Occipital lobe (tissue), 1 donor: ENCODE measurements at regions not wholly inside any gene's neighbourhood (a gene's known extent, or its start where the extent isn't known, plus 50 kb on each side); places are given as distances from the start of the nearest gene placed in this dataset.

ENCODE experiments used
- DNase-seq: peaks from one replicate; lab custom pipeline; 2025; lab: John Stamatoyannopoulos, UW

DNA sequence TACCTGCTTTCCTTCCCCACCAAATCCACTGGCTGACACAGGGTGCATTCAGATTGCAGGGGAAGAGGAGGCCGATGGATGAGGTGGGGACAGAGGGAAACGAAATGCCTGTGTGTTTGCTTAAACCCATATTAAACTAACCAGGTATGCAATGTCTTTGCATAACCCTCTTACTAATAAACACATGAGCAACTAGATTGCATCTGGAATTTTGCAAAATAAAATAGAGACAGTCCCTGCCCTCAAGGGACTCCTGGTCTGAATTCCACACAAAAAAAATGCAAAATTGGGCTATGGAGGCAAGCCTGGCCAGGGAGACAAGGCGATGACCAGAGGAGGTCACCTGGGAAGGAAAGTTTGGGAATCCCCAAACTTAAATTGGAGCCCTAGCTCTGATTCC is 202.9 kb downstream of the ACTL7B start:
- DNase-seq: no peak

DNA sequence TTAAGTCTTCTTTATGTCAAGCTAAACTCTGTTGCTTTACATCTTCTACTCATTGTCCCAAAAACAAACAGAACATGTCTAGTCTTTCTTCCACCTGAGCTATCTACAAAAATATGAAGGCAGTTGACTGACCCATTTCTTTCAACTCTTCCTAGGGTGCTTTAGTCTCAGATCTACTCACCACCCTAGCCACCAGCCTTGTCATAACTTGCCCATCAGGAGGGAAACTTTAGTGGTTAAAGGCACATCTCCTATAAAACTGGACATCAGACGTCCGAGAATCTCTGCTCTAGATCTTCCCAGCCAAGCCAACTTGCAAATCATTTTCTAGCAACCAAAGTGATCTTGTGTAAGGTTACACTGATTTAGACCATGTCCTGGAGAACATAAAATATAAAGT is 205.0 kb downstream of the ACTL7B start:
- DNase-seq: no peak

DNA sequence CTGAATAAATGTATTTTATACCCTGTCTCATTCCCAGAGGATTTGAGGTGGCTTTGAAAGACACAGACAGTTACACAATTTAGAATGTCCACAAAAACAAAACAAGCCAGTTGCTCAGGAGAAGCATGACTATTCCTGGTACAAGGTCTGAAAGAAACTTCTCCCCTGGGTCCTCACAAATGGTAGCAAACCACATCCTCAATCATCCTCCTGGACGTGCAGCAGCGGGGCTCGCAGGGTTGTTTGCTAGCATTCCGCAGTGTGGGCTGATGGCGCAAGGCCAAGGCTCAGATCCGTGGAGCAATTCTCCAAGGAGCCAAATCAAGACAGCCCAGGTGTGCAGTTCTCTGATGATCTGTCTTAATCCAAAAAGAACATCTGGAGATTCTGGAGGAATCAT is 210.3 kb downstream of the ACTL7B start:
- no peak for DNase-seq

DNA sequence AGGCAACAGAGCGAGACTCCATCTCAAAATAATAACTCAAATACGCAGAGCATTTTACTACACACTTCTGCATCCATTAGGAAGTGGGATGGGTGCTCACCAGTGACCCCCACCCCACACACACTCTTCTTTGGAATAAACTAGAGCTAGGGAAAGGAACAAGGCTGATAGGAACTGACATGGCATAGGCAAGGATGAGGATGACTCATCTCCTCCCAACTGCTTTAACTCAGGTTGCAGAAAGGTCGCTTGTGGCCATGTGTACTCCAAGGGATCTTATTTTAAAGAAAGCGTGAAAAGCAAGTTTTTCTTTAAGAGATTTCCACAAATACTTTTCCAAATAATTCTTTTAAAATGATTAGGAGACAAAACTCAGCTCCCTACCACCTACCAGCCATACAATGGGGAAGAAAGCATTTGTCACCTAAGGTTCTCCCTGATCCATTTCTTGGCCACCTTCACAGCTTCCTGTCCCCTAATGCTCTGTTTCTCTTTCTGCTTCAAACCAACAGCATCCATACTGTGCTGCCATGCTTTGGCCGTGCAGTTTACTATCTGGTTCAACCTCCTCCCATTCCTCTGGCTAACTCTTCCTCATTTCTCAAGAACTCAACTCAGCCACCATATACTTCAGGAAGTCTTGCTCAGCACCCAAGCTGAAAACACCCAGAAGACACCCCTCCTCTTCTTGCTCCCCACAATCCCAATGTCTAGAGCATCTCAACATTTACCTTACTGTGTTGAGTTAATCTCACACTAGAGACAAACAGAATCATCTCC is 211.9 kb downstream of the ACTL7B start:
- no peak for DNase-seq

DNA sequence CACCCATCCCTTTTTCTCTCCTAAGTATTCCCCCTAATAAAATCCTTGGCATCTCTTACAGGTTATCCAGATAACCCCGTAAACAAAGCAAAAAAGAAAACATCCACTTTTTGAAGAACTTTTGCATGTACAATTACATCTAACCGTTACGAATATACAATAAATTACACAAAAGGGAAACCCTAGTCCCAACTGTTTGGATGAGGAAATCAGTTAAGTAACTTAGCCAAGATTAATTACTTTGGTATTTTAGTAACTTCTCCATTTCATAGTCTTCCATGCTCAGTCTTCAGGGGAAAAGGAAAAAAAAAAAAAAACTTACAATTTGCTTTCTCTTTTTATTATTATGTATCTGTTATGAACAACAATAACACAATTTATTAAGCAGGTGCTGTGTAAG is 212.9 kb downstream of the ACTL7B start:
- no peak for DNase-seq

DNA sequence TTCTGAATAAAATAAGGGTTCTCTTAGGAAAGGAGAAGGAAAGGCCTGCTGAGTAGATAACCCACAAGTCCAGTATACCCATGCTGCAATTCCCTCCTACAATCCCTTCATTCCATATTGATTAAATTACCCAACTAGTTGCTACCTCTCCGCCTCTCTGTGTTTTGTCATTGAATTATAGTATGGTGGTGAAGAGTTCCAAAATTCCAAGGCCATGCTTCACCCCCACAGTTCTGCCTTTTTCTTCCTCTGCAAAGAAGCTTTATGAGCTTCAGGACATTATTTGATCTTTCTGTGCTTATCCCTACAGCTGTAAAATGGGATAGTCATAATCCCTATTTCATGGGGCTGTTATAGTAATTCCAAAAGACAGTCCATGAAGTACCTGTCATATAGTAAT is 215.6 kb downstream of the ACTL7B start:
- no peak for DNase-seq

DNA sequence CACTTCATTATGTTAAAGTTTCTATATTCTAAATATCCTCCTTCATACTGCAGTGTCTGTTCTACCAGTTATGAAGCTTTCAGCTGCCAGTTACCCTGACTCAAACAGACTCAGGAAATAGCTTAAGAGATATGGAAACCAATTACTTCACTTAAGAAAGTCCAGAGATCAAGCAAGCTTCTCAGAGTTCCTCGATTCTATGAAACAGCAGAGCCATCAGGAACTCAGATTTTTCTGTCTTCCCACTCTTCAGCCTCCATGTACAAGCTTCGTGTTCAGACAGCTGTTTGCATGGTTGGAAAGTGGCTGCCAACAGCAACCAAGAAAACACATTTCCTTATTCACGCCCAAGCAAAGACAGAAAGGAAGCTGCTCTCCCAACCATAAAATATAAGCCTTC is 216.1 kb downstream of the ACTL7B start:
- DNase-seq: no peak

DNA sequence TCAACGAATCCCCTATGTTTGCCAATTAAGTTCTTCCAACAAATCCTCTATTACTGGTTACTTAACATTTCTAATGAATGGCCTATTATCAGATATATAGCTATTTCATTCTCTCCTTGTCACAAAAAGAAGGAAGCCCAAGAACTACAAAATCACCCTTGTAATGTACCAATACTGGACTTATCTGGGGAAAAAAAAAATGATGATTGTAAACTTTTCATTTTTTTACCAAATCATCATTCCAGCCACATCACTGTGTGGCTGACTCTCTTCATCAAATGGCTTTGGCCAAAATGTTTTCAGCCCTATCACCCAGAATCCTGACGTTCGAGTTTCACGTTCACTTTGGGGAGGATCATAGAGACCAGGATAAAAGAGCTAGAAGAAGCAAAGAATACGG is 216.7 kb downstream of the ACTL7B start:
- DNase-seq: no peak

DNA sequence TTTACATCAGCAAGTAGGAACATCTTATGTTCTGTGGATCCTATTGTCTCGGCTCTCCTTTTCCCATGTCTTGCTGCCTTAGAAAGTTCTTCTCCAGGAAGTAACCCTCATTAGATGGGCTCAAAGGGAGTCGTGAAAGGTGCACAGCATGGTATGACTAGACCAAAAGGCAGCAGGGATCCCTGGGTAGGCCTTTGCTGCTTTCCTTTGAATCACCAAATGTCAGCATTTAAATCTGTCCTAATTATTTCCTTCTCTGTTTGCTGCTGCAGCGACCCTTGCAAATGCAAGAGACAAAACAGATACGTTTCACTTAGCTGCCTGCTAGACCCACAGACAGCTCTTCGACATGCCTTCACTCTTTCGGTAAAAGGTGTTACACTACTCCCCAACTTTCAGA is 218.4 kb downstream of the ACTL7B start:
- no peak for DNase-seq

DNA sequence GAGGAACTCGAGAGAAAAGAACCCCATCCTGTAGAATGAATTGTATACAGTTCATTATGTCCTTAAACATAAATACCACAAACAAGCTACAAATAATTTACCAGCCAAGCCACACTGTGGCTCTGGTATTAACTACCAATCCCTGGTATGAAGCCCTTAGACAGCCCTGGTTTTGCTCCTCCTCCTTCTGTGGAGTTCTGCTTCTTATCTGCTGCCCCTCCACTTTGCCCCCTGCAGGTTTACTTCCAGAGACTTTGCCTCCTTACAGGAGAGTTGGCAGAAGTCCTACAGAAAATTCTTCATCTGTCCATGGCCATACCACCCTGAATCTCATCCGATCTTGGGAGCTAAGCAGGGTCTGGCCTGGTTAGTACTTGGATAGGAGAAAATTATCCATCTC is 219.8 kb downstream of the ACTL7B start:
- no peak for DNase-seq

DNA sequence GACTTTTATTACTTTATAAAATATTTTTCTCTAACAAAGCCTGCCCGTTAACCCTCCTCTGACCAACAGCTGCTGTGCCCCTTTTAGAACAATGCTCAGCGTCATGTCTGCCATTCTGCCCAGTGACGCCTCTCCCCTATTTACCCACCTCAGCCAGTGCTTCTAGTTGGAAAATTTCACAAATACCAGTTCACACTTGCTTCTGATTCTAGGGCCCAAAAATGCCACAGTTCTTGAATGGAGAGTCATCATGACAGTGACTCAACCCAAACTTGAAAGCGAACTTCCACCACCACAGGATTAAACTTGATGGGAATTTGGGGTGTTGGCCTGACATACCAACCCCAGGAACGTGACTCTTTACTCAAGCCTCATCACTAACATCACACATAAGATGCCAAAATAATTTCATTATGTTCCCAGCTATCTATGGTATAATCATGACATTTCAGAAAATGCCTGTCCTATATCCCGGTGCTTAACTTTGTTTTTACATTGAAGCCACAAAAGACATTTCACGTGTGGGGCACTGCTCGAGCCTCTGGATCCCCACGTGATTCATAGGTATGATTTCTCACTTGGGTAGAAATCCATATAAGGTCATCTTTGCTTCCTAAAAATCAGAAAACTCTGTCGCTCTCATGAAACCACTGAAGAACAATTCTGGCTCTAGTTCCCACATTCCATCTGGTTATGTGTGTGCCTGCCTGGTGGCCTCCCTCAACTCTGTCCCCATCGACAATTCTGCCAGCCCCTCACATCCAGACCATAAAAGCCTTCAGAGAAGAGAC is 220.9 kb downstream of the ACTL7B start:
- DNase-seq: no peak

DNA sequence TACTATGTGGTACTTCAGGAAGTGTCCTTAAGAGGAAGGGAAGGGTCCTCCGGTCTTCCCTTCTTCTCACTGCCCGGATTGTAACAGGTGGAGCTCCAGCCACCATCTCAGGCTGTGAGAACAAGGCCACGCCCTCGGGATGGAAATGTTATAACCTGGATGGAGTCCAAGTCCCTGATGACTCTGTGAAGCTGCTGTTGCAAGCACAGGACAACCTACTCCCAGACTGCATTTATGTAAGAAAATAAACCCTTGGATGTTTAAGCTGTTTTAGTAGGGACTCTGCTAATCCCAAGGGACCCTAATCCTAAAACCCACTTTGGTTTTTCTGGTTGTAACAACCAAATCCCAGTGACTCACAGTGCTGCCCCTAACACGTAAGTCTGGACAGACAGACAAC is 221.6 kb downstream of the ACTL7B start:
- DNase-seq: no peak

DNA sequence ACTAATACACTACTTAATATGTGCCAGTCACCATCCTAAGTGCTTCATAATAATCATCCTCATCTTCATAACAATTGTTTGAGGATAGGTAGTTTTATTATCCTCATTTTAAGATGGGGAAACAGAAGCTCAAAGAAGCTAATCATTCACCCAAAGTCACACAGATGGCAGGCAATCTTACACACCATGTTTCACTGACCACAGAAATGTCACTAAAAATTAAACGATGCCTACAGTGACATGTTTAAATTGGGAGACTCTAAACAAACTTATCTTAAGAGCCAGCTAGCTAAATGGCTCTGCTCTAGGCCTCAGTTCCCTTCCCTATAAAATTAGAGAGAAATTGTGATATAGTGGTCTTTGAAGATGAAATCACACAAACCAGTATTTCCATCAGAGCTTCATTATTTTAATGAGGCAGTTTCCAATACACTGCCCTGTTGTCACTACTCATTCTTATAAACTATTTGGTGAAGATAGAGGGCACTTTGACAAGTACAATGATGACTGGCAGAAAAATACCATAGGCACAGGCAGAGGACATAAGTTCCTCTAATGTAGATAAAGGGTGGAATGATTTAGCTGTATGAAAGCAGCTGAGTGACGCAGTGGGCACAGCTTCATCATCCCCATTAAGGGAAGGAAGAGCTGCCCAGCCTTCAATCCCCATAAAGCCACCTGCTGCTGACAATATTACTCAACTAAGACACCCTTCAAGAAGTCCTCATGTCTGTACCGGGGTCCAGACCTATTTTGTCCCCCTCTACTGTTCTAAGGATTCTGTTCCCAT is 224.1 kb downstream of the ACTL7B start:
- no peak for DNase-seq

DNA sequence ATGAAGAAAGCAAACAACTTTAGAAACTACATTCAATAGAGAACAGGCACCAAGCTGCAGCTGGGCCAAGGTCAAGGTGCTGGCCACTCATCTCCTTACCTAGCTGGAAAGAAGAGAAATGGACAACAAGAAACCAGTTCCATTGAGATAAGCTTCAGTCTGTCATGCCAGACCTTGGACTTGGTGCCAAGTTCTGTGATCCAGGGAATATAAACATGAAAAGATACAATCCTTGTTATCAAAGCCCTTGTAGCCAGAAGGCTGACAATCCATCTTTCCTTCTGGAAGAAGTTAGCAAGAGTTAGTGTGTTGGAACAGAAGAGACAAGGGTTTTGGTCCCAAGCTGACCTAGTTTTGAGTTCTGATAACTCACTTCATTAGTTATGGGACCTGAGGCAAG is 227.5 kb downstream of the ACTL7B start:
- no peak for DNase-seq

DNA sequence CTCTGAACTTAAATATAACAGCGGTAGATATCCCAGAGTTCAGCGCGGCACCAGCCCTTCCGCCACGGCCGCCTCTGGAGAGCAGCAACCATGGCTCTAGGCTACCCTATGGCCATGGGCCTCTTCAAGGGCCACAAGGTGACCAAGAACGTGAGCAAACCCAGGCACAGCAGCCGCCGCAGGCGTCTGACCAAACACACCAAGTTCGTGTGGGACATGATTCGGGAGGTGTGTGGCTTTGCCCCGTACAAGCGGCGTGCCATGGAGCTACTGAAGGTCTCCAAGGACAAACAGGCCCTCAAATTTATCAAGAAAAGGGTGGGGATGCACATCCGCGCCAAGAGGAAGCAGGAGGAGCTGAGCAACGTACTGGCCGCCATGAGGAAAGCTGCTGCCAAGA is 229.0 kb downstream of the ACTL7B start:
- no peak for DNase-seq

DNA sequence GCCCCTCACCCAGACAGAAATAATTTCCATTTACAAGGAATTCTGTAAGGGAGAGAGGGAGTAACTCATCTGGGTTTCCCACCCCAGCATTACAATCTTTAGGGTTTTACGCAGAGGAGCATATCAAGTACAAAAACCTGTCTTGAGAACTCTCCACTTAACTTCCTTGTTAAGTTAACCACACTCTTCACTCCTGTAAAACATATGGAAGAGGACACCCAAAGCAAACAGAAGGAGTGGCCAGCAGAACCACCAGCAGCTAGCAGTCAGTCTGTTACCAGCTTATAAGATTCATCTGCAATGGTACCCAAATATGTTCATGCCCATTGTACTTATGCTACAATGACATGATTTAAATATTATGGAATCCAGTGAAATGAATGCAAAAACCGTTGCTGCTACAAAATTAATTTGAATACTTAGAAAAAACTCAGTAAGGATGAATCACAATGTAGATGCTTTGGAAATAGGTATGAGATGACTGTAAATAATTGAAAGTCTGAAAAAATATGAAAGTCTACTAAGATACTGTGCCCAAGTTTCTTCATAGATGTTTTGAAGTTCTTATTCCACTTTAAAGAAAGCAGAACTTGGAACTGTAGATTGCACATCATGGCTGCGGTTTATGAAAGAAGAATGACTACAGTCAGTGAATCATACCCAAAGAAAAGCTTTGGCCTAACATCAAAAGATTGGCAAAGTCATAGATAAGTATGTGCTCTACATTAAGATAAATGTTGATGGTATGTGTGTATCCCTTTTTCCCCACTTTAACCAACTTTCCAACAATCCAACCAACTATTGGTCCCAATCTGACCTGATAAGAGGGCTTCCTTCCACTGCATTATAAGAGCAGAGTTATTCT is 233.6 kb downstream of the ACTL7B start:
- no peak for DNase-seq

DNA sequence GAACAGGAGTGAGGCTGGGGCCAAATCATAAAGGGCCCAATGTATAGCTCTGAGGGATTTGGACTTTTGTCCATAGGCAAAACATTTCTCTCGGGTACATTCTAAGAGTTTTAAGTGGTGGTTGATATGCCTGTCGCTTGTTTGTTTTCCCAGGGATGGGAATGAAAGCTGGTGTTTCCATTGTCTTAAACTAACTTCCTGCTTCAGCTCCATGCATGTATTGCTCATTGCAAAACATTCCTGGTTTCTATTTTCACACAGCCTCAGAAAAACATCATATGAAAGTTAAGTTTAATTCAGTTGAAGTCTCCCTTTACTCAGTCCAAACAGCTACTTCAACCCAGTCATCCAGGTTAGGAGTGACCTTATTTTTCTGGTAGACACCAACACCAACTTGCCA is 235.0 kb downstream of the ACTL7B start:
- DNase-seq: no peak

DNA sequence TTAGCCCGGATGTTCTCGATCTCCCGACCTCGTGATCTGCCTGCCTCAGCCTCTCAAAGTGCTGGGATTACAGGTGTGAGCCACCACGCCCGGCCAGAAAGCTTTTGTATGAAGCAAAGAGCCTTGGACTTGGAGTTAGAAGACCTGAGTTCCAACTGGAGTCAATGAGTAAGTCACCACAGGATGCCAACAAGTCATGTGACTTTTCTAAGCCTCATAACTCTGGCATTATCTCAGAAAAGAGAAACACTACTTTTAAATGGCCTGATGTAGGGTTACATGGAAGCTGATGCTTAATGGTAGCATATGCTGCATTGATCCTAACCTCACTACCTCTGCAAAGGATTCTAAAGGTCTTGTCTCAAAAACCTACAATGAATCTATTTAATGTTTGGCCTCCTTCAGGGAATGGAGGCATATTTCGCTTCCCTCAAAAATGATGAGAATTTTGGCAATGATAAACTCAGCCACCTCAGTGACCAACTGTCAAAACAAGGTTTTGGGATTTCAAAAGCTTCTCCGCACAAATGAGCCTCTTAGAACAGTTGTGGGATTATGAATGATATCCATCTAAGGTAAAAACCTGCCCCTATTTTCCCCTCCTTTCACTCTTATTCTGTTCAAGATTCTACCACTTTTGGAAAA is 236.8 kb downstream of the ACTL7B start:
- DNase-seq: no peak

DNA sequence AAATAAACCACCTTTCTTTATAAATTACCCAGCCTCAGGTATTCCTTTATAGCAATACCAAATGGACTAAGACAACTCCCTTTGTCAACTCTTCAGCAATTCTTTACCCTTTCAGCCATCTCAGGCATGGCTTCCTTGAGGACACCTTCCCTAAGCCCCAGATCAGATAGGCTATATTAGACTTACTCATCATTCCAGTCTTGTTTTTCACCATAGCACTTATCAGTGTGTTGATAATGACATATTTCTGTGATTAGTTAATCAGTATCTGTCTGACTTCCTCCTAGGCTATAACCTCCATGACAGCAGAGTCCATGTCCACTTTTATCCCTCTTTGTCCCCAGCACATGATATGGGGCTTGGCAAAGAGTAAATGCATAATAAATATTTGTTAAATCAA is 238.1 kb downstream of the ACTL7B start:
- no peak for DNase-seq

DNA sequence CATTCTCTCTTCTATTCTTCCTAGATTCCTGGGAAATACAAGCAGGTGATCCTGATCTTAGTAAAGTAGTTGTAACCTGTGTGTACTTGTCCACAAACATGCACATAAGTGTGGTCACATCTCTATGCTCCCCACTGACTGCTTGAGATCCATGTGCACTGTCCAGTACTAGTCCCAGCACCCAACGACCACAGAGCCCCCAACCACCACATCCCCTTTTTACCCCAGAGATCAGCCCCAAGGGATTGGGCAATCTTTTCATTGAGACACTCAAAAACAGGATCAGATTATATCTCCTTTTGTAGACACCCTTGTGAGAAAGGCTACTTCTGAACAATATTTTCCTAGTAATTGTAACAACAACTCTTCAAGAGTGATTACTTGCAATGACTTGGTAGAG is 240.6 kb downstream of the ACTL7B start:
- DNase-seq: no peak

DNA sequence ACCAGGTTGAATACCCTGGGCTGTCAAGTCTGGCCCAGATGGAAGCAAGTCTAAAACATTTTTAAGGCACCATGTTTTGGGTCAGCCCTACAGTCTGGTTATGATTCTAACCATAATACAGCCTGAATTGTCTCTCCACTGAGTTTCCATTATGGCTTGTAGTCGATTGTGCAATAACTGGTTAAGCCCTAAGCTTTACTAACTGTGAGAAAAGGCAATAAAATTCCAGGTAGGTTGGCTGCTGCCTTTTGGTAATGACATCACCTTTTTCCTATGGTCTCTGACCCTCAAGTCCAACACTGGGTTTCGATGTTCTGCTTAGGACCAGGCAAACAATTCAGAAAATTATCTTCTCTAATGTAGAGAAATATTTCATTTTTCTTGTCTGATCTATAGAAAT is 243.3 kb downstream of the ACTL7B start:
- no peak for DNase-seq
